ENCODE measurements at regions not wholly inside any gene's neighbourhood (a gene's known extent, or its start where the extent isn't known, plus 50 kb on each side); places are given as distances from the start of the nearest gene placed in this dataset.
A peak's percentile ranks its signal among the peaks of the same experiment; 100 is the strongest.

DNA sequence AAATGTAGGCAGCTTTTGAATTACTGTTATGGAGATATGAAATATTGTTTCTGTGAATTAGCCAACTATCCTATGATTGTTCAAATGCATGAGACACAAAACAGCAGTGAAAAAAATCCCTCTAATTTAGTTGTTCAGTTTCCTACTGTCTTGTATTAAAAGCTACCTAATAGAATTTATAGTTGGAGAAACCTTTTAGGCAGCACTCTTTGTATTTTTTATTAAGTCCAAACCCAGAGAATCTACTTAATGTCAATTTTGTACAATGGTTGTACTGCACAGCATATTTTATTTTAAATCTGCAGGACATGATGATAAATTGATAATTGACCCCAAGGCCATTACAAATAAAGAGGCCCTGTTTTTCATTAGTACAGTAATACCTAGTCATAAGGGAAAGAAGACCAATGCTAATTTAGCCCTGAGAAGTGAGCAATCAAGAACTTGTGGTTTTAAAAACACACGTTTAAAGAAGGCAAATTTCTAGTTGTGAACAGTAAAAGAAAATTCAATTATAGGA is 607.5 kb downstream of the ISL1 start:
- no peak for TF ChIP-seq CTCF (conservative IDR thresholded peaks at IDR 0.05)
- no peak for TF ChIP-seq ZFX (IDR thresholded peaks at IDR 0.05)
- no peak overlapping the region for H3K27ac ChIP-seq

- no peak for TF ChIP-seq ZFX (IDR thresholded peaks at IDR 0.05)
- H3K27ac ChIP-seq: no peak overlapping the region
Measured at GRCh38 chr5:51991940-51992339, 608.7 kb downstream of the ISL1 start.

DNA sequence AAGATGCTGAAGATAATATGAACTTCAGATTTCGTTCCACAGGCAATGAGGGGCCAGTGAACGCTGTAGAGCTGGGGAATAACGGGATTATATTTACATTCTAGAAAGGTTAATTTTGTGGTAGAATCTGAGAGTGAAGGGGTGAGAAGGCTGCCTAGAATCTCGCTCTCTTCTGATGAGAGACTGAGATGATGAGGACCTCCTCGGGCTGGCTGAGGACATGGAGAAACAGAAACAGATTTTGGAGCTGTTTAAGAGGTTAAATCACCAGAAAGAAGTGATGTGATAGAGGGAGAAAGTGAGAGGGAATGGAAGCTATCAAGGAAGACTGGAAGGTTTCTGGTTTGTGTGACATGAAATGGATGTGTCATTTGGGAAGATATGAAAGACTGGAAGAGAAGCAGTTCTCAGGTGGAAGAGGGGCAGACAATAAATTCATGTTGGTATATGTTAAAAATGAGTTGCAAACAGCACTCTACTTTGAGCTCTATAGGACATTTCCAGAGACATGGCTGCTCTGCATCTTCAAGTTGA is 612.6 kb downstream of the ISL1 start:
- TF ChIP-seq CTCF (conservative IDR thresholded peaks at IDR 0.05) (no peak), ZFX (IDR thresholded peaks at IDR 0.05) (no peak)

GRCh38 chr5:51996356-51996861 is 613.2 kb downstream of the ISL1 start:
- no peak for TF ChIP-seq ZFX (IDR thresholded peaks at IDR 0.05)
- TF ChIP-seq CTCF (conservative IDR thresholded peaks at IDR 0.05): no peak
- H3K27ac ChIP-seq: no peak overlapping the region

More for the DNA sequence above, 612.6 kb downstream of the ISL1 start:
- H3K27ac ChIP-seq: no peak overlapping the region

GRCh38 chr5:51997500-51997899 is 614.3 kb downstream of the ISL1 start:
- H3K27ac ChIP-seq: no peak overlapping the region
- no peak for TF ChIP-seq ZFX (IDR thresholded peaks at IDR 0.05)
- TF ChIP-seq CTCF (conservative IDR thresholded peaks at IDR 0.05): no peak

GRCh38 chr5:51997949-51998348 is 614.7 kb downstream of the ISL1 start:
- no peak overlapping the region for H3K27ac ChIP-seq
- TF ChIP-seq ZFX (IDR thresholded peaks at IDR 0.05): no peak

- TF ChIP-seq ZFX (IDR thresholded peaks at IDR 0.05): no peak
- peak; percentile 88 for TF ChIP-seq CTCF (conservative IDR thresholded peaks at IDR 0.05)
- no peak overlapping the region for H3K27ac ChIP-seq
Measured at GRCh38 chr5:52007230-52007858, 624.1 kb downstream of the ISL1 start.

- no peak overlapping the region for H3K27ac ChIP-seq
- no peak for TF ChIP-seq CTCF (conservative IDR thresholded peaks at IDR 0.05)
- TF ChIP-seq ZFX (IDR thresholded peaks at IDR 0.05): no peak
Measured at GRCh38 chr5:52010454-52010853, 627.2 kb downstream of the ISL1 start.

Measured in C4-2B (cell line).